Thyroid gland (tissue), 4 donors: ENCODE measurements at regions not wholly inside any gene's neighbourhood (a gene's known extent, or its start where the extent isn't known, plus 50 kb on each side); places are given as distances from the start of the nearest gene placed in this dataset.

Source experiments
- POLR2A ChIP-seq, 2 donors: fragments of 450-650 bp; IDR thresholded peaks; one replicate each; pipeline ENCODE4 v1.6.1; 2017; ENCODE audit warnings: antibody characterized with exemption in 2 of 2, mild to moderate bottlenecking in 2 of 2, moderate library complexity in 1 of 2
- TF ChIP-seq, protein P1 (sequence below), 6 experiments: fragments of 200-600 bp in 3 of 6; fragments of 450-650 bp in 3 of 6; sonication (generic) in 3 of 6; IDR thresholded peaks; one replicate each; pipeline ENCODE4 v1.5.1; 2016 to 2019; ENCODE audit warnings: antibody characterized with exemption in 6 of 6, mild to moderate bottlenecking in 2 of 6, inconsistent platforms in 1 of 6, moderate library complexity in 1 of 6

DNA sequence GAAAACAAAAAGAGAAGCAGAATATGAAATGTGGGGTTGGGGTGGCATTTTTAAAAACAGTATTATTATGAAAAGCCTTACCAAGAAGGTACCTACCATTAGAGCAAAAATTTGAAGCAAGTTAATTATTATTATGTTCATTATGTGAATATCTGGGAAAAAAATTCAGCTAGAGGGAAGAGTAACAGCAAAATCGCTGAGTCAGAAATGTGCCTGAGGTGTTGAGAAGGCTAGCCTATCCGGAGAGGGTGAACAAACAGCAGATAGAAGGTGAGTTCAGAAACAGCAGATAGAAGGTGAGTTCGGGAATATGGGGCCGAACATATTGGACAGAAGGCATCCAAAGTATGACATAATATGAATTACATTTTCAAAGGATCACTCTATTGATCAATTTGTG lies 536.8 kb upstream of the ANO5 start:
- TF ChIP-seq, protein P1, sequence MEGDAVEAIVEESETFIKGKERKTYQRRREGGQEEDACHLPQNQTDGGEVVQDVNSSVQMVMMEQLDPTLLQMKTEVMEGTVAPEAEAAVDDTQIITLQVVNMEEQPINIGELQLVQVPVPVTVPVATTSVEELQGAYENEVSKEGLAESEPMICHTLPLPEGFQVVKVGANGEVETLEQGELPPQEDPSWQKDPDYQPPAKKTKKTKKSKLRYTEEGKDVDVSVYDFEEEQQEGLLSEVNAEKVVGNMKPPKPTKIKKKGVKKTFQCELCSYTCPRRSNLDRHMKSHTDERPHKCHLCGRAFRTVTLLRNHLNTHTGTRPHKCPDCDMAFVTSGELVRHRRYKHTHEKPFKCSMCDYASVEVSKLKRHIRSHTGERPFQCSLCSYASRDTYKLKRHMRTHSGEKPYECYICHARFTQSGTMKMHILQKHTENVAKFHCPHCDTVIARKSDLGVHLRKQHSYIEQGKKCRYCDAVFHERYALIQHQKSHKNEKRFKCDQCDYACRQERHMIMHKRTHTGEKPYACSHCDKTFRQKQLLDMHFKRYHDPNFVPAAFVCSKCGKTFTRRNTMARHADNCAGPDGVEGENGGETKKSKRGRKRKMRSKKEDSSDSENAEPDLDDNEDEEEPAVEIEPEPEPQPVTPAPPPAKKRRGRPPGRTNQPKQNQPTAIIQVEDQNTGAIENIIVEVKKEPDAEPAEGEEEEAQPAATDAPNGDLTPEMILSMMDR (IDR thresholded peaks at IDR 0.05) = no peak
- no peak for TF ChIP-seq POLR2A (IDR thresholded peaks at IDR 0.05)
